HCT116 (cell line): ENCODE measurements at regions not wholly inside any gene's neighbourhood (a gene's known extent, or its start where the extent isn't known, plus 50 kb on each side); places are given as distances from the start of the nearest gene placed in this dataset.

Source experiments
- CTCF ChIP-seq, 3 experiments: fragments of 200-600 bp in 1 of 3; sonication (generic) in 1 of 3; IDR thresholded peaks in 2 of 3; conservative IDR thresholded peaks in 1 of 3; 2 replicates each; pipeline ENCODE4 v1.5.1; 2012 to 2017; ENCODE audit warnings: low read depth in 2 of 3, low read length in 2 of 3, antibody characterized with exemption in 1 of 3, borderline replicate concordance in 1 of 3, control low read depth in 1 of 3, mild to moderate bottlenecking in 1 of 3, mixed read lengths in 1 of 3, mixed run types in 1 of 3, moderate library complexity in 1 of 3; ENCODE audit not compliant: insufficient read depth in 1 of 3
- ELF1 ChIP-seq: IDR thresholded peaks from 2 replicates; pipeline ENCODE4 v1.6.1; 2012; ENCODE audit warnings: low read depth, borderline replicate concordance
- EZH2 ChIP-seq: fragments of 200-600 bp; sonication (generic); IDR thresholded peaks from 2 replicates; pipeline ENCODE4 v1.6.1; 2017; ENCODE audit warnings: antibody characterized with exemption, mixed run types
- EZH2phosphoT487 ChIP-seq: fragments of 200-600 bp; IDR thresholded peaks from 2 replicates; pipeline ENCODE4 v1.6.1; 2018; ENCODE audit warnings: antibody characterized with exemption, borderline replicate concordance
- JUND ChIP-seq: IDR thresholded peaks from 2 replicates; pipeline ENCODE4 v1.6.1; 2012
- POLR2AphosphoS5 ChIP-seq: IDR thresholded peaks from 2 replicates; pipeline ENCODE4 v1.6.1; 2011; ENCODE audit warnings: mild to moderate bottlenecking, low read depth, low read length, moderate library complexity
- REST ChIP-seq: IDR thresholded peaks from 2 replicates; pipeline ENCODE4 v1.6.1; 2012; ENCODE audit warnings: low read depth
- SIN3A ChIP-seq: IDR thresholded peaks from 2 replicates; pipeline ENCODE4 v1.6.1; 2012; ENCODE audit warnings: low read depth
- SP1 ChIP-seq: IDR thresholded peaks from 2 replicates; pipeline ENCODE4 v1.6.1; 2012; ENCODE audit warnings: low read depth
- SRF ChIP-seq: IDR thresholded peaks from 2 replicates; pipeline ENCODE4 v1.6.1; 2012; ENCODE audit warnings: low read depth
- TCF7L2 ChIP-seq: IDR thresholded peaks from 2 replicates; pipeline ENCODE4 v1.7.0; 2011; ENCODE audit warnings: borderline replicate concordance, inconsistent platforms; ENCODE audit not compliant: insufficient read depth, insufficient read length; ENCODE audit errors: extremely low read depth
- ZBTB33 ChIP-seq: IDR thresholded peaks from 2 replicates; pipeline ENCODE4 v1.6.1; 2011; ENCODE audit warnings: mild to moderate bottlenecking, low read length, moderate library complexity; ENCODE audit not compliant: insufficient replicate concordance; ENCODE audit errors: extremely low read depth
- ZNF274 ChIP-seq: fragments of 200-500 bp; sonication (Bioruptor generic); IDR thresholded peaks from 2 replicates; pipeline ENCODE4 v1.6.1; 2014; ENCODE audit warnings: mild to moderate bottlenecking, low read depth, low read length, inconsistent platforms

- no peak for TF ChIP-seq EZH2
- TF ChIP-seq SIN3A, result no peak
- no peak for TF ChIP-seq CTCF (IDR thresholded peaks at IDR 0.05 in 2 of 3, conservative IDR thresholded peaks at IDR 0.05 in 1 of 3; ENCODE audit: borderline replicate concordance in 1 of 3, insufficient read depth in 1 of 3, low read depth in 2 of 3, low read length in 2 of 3)
- TF ChIP-seq JUND, result no peak
- no peak for TF ChIP-seq POLR2AphosphoS5
- TF ChIP-seq EZH2phosphoT487, result no peak
- TF ChIP-seq ELF1, result no peak
- no peak for TF ChIP-seq REST
- TF ChIP-seq SRF, result no peak
- no peak for TF ChIP-seq TCF7L2
- TF ChIP-seq SP1, result no peak
- no peak for TF ChIP-seq ZBTB33
- no peak for TF ChIP-seq ZNF274
Measured at GRCh38 chr1:239570878-239571277, 184.5 kb downstream of the CHRM3 start.
